HCT116 (cell line): ENCODE measurements at regions not wholly inside any gene's neighbourhood (a gene's known extent, or its start where the extent isn't known, plus 50 kb on each side); places are given as distances from the start of the nearest gene placed in this dataset.

Experiments used
- ATAC-seq: fragments of 200-7000 bp; cut with Tn5 transposase; 2 replicates; pipeline ENCODE4 v1.9.1; 2020; ENCODE audit warnings: mild to moderate bottlenecking, moderate library complexity
- BruUV-seq: library from RNA; stranded (reverse); fragments of 400-500 nt; replicated peaks from 2 replicates; lab custom pipeline; 2021; lab: Mats Ljungman, UMichigan
- CTCF ChIA-PET: fragments of 300-600 bp; sonication (Branson Sonifier 250); formaldehyde crosslinking; loops from one replicate; lab custom pipeline; 2021; ENCODE audit warnings: antibody characterized with exemption; lab: Charles Lee
- POLR2A ChIA-PET: fragments of 300-600, 350-600 bp; sonication (Branson Sonifier 250); formaldehyde crosslinking; loops from one replicate; lab custom pipeline; 2021; ENCODE audit warnings: antibody characterized with exemption; lab: Charles Lee
- RAD21 ChIA-PET, 2 experiments: fragments of 300-600 bp; sonication (Branson Sonifier 250); formaldehyde crosslinking; loops; one replicate each; lab custom pipeline; 2023; ENCODE audit warnings: low total read pairs in 2 of 2; ENCODE audit not compliant: uncharacterized antibody in 2 of 2, unreplicated experiment in 2 of 2, low non-redundant PET in 1 of 2; lab: Charles Lee
- DNase-seq: peaks from one replicate; pipeline ENCODE4 v3.0.0-alpha.2; 2010; ENCODE audit warnings: low read depth, low spot score
- H2AFZ ChIP-seq: fragments of 200-600 bp; shearing (Covaris generic), sonication (generic); 2 replicates; pipeline ENCODE4 v1.6.1; 2017; ENCODE audit warnings: low read depth, mixed run types, mixed read lengths, antibody characterized with exemption, low read length; ENCODE audit not compliant: poor library complexity, severe bottlenecking
- H3K27ac ChIP-seq: 2 replicates; pipeline ENCODE4 v1.5.1; 2012; ENCODE audit warnings: low read depth, low read length
- H3K27me3 ChIP-seq: fragments of 200-600 bp; sonication (generic); 2 replicates; pipeline ENCODE4 v1.6.1; 2016; ENCODE audit warnings: mixed run types, low read length, mixed read lengths; ENCODE audit not compliant: insufficient read depth
- H3K36me3 ChIP-seq, 2 experiments: fragments of 200-500 bp in 1 of 2; fragments of 200-600 bp in 1 of 2; sonication (Bioruptor generic) in 1 of 2; sonication (generic) in 1 of 2; 2 replicates each; pipeline versions ENCODE4 v1.5.1 to v1.6.1; 2014 to 2016; ENCODE audit warnings: low read length in 2 of 2, inconsistent platforms in 1 of 2, mixed read lengths in 1 of 2, mixed run types in 1 of 2; ENCODE audit not compliant: insufficient read depth in 2 of 2, control insufficient read depth in 1 of 2
- H3K4me1 ChIP-seq, 2 experiments: fragments of 200-600 bp in 1 of 2; sonication (generic) in 1 of 2; 2 replicates each; pipeline versions ENCODE4 v1.5.1 to v1.6.1; 2012 to 2017; ENCODE audit warnings: low read length in 2 of 2, inconsistent platforms in 1 of 2, mild to moderate bottlenecking in 1 of 2, mixed read lengths in 1 of 2, mixed run types in 1 of 2, moderate library complexity in 1 of 2; ENCODE audit not compliant: insufficient read depth in 2 of 2, control insufficient read depth in 1 of 2
- H3K4me2 ChIP-seq: fragments of 200-600 bp; sonication (generic); 2 replicates; pipeline ENCODE4 v1.6.1; 2017; ENCODE audit warnings: mixed run types, low read length, mixed read lengths
- H3K4me3 ChIP-seq, 2 experiments: fragments of 200-600 bp in 1 of 2; sonication (generic) in 1 of 2; replicated peaks in 1 of 2; 2 replicates each; pipeline ENCODE4 v1.5.1; 2011 to 2016; ENCODE audit warnings: low read length in 2 of 2, control low read depth in 1 of 2, low read depth in 1 of 2, mild to moderate bottlenecking in 1 of 2, mixed read lengths in 1 of 2, mixed run types in 1 of 2
- H3K79me2 ChIP-seq: fragments of 200-600 bp; sonication (generic); 2 replicates; pipeline ENCODE4 v1.6.1; 2017; ENCODE audit warnings: mild to moderate bottlenecking, mixed run types, low read length, moderate library complexity, mixed read lengths; ENCODE audit not compliant: insufficient read depth
- H3K9ac ChIP-seq: fragments of 200-600 bp; sonication (generic); 2 replicates; pipeline ENCODE4 v1.6.1; 2016; ENCODE audit warnings: low read length, mixed read lengths
- H3K9me2 ChIP-seq: fragments of 200-600 bp; sonication (generic), shearing (Covaris generic); 2 replicates; pipeline ENCODE4 v1.6.1; 2017; ENCODE audit warnings: mixed run types, mild to moderate bottlenecking, moderate library complexity; ENCODE audit not compliant: insufficient read depth
- H3K9me3 ChIP-seq, 2 experiments: fragments of 200-500 bp in 1 of 2; fragments of 200-600 bp in 1 of 2; sonication (Bioruptor generic) in 1 of 2; sonication (generic) in 1 of 2; 2 replicates each; pipeline ENCODE4 v1.6.1; 2014 to 2017; ENCODE audit warnings: low read length in 2 of 2, mixed read lengths in 2 of 2, inconsistent platforms in 1 of 2, low read depth in 1 of 2, mild to moderate bottlenecking in 1 of 2, mixed run types in 1 of 2, moderate library complexity in 1 of 2; ENCODE audit not compliant: control insufficient read depth in 1 of 2, insufficient read depth in 1 of 2
- H4K20me1 ChIP-seq: fragments of 200-600 bp; sonication (generic), shearing (Covaris generic); 2 replicates; pipeline ENCODE4 v1.6.1; 2017; ENCODE audit warnings: mixed run types, mild to moderate bottlenecking, moderate library complexity; ENCODE audit not compliant: insufficient read depth
- CBX3 ChIP-seq: IDR thresholded peaks from 2 replicates; pipeline ENCODE4 v1.6.1; 2012; ENCODE audit warnings: low read depth
- ELF1 ChIP-seq: IDR thresholded peaks from 2 replicates; pipeline ENCODE4 v1.6.1; 2012; ENCODE audit warnings: low read depth, borderline replicate concordance
- EZH2 ChIP-seq: fragments of 200-600 bp; sonication (generic); IDR thresholded peaks from 2 replicates; pipeline ENCODE4 v1.6.1; 2017; ENCODE audit warnings: antibody characterized with exemption, mixed run types
- EZH2phosphoT487 ChIP-seq: fragments of 200-600 bp; IDR thresholded peaks from 2 replicates; pipeline ENCODE4 v1.6.1; 2018; ENCODE audit warnings: antibody characterized with exemption, borderline replicate concordance
- FOSL1 ChIP-seq: IDR thresholded peaks from 2 replicates; pipeline ENCODE4 v1.6.1; 2012; ENCODE audit warnings: low read depth
- JUND ChIP-seq: IDR thresholded peaks from 2 replicates; pipeline ENCODE4 v1.6.1; 2012
- POLR2A ChIP-seq: IDR thresholded peaks from 2 replicates; pipeline ENCODE4 v1.7.0; 2011; ENCODE audit warnings: borderline replicate concordance; ENCODE audit not compliant: insufficient read depth, insufficient read length; ENCODE audit errors: extremely low read depth
- POLR2AphosphoS5 ChIP-seq: IDR thresholded peaks from 2 replicates; pipeline ENCODE4 v1.6.1; 2011; ENCODE audit warnings: mild to moderate bottlenecking, low read depth, low read length, moderate library complexity
- RAD21 ChIP-seq: IDR thresholded peaks from 2 replicates; pipeline ENCODE4 v1.6.1; 2012; ENCODE audit warnings: low read depth, mild to moderate bottlenecking
- SIN3A ChIP-seq: IDR thresholded peaks from 2 replicates; pipeline ENCODE4 v1.6.1; 2012; ENCODE audit warnings: low read depth
- SP1 ChIP-seq: IDR thresholded peaks from 2 replicates; pipeline ENCODE4 v1.6.1; 2012; ENCODE audit warnings: low read depth
- SRF ChIP-seq: IDR thresholded peaks from 2 replicates; pipeline ENCODE4 v1.6.1; 2012; ENCODE audit warnings: low read depth
- TCF7L2 ChIP-seq: IDR thresholded peaks from 2 replicates; pipeline ENCODE4 v1.7.0; 2011; ENCODE audit warnings: borderline replicate concordance, inconsistent platforms; ENCODE audit not compliant: insufficient read depth, insufficient read length; ENCODE audit errors: extremely low read depth
- YY1 ChIP-seq: IDR thresholded peaks from 2 replicates; pipeline ENCODE4 v1.6.1; 2011; ENCODE audit warnings: low read length, low read depth, moderate library complexity, mild to moderate bottlenecking; ENCODE audit not compliant: insufficient replicate concordance; ENCODE audit errors: extremely low read depth
- ZFX ChIP-seq: fragments of 450-650 bp; IDR thresholded peaks from 2 replicates; pipeline ENCODE4 v1.6.1; 2017
- ZNF274 ChIP-seq: fragments of 200-500 bp; sonication (Bioruptor generic); IDR thresholded peaks from 2 replicates; pipeline ENCODE4 v1.6.1; 2014; ENCODE audit warnings: mild to moderate bottlenecking, low read depth, low read length, inconsistent platforms
- intact Hi-C: fragments of 100-400 bp; cut with micrococcal nuclease; formaldehyde crosslinking; loops from 2 replicates; pipeline ENCODE4 v1.10.0; 2022
- TF ChIP-seq, protein P1 (sequence below): IDR thresholded peaks from 2 replicates; pipeline ENCODE4 v1.6.1; 2011; ENCODE audit warnings: mild to moderate bottlenecking, low read length, moderate library complexity; ENCODE audit not compliant: insufficient replicate concordance; ENCODE audit errors: extremely low read depth
- TF ChIP-seq, protein P2 (sequence below): IDR thresholded peaks from 2 replicates; pipeline ENCODE4 v1.6.1; 2012
- TF ChIP-seq, protein P3 (sequence below): IDR thresholded peaks from 2 replicates; pipeline ENCODE4 v1.6.1; 2012; ENCODE audit warnings: low read depth

DNA sequence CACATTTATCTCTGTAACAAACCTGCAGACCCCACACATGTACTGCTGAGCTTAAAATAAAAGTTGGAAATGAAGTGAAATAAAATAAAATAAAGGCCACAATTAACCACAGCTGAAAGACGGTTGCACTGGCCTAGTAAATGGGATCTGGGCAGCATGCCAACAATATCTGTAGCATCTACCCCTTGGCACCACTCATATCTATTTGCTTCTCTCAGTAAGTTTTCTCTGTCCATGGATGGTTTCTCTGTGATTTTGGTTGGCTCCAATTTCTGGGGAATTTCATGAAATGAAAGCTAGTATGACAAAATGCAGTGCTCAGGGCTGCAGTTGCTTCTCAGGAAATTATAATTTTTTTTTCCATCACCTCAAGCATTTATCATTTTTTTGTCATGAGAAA, 172.0 kb upstream of the IL15 start:
- Histone ChIP-seq H2AFZ (no peak overlapping the region), H3K4me1 (peaks cover 0 to 5% of the 10 kb centered on the region in 2 experiments; a peak in 2 of 4 replicates), H3K27ac (no peak overlapping the region), H3K36me3 (no peaks in the 10 kb centered on the region), H3K9ac (no peak overlapping the region), H3K27me3 (no peaks in the 10 kb centered on the region), H3K9me3 (no peaks in the 10 kb centered on the region), H3K4me3 (no peak overlapping the region), H4K20me1 (no peaks in the 10 kb centered on the region), H3K4me2 (no peak overlapping the region), H3K9me2 (0 out of 2 replicates have a peak, but pooled peaks cover 6% of the 10 kb centered on the region), H3K79me2 (no peaks in the 10 kb centered on the region)
- ChIA-PET POLR2A (no interaction called here), CTCF (no interaction called here), RAD21 (no interaction called here)
- ATAC-seq (no peak), DNase-seq (no peak)
- no TSS peak for BruUV-seq
- intact Hi-C loops, result no loop called here
- no peak for TF ChIP-seq POLR2A
- no peak for TF ChIP-seq EZH2phosphoT487
- TF ChIP-seq EZH2, result no peak
- TF ChIP-seq RAD21, result no peak
- TF ChIP-seq SRF, result no peak
- TF ChIP-seq, protein P1, sequence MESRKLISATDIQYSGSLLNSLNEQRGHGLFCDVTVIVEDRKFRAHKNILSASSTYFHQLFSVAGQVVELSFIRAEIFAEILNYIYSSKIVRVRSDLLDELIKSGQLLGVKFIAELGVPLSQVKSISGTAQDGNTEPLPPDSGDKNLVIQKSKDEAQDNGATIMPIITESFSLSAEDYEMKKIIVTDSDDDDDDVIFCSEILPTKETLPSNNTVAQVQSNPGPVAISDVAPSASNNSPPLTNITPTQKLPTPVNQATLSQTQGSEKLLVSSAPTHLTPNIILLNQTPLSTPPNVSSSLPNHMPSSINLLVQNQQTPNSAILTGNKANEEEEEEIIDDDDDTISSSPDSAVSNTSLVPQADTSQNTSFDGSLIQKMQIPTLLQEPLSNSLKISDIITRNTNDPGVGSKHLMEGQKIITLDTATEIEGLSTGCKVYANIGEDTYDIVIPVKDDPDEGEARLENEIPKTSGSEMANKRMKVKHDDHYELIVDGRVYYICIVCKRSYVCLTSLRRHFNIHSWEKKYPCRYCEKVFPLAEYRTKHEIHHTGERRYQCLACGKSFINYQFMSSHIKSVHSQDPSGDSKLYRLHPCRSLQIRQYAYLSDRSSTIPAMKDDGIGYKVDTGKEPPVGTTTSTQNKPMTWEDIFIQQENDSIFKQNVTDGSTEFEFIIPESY, result no peak
- TF ChIP-seq FOSL1, result no peak
- TF ChIP-seq, protein P2, sequence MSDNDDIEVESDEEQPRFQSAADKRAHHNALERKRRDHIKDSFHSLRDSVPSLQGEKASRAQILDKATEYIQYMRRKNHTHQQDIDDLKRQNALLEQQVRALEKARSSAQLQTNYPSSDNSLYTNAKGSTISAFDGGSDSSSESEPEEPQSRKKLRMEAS, result no peak
- TF ChIP-seq YY1, result no peak
- TF ChIP-seq JUND, result no peak
- no peak for TF ChIP-seq CBX3
- no peak for TF ChIP-seq ELF1
- TF ChIP-seq ZFX, result no peak
- TF ChIP-seq SP1, result no peak
- no peak for TF ChIP-seq POLR2AphosphoS5
- no peak for TF ChIP-seq TCF7L2
- TF ChIP-seq SIN3A, result no peak
- TF ChIP-seq ZNF274, result no peak
- TF ChIP-seq, protein P3, sequence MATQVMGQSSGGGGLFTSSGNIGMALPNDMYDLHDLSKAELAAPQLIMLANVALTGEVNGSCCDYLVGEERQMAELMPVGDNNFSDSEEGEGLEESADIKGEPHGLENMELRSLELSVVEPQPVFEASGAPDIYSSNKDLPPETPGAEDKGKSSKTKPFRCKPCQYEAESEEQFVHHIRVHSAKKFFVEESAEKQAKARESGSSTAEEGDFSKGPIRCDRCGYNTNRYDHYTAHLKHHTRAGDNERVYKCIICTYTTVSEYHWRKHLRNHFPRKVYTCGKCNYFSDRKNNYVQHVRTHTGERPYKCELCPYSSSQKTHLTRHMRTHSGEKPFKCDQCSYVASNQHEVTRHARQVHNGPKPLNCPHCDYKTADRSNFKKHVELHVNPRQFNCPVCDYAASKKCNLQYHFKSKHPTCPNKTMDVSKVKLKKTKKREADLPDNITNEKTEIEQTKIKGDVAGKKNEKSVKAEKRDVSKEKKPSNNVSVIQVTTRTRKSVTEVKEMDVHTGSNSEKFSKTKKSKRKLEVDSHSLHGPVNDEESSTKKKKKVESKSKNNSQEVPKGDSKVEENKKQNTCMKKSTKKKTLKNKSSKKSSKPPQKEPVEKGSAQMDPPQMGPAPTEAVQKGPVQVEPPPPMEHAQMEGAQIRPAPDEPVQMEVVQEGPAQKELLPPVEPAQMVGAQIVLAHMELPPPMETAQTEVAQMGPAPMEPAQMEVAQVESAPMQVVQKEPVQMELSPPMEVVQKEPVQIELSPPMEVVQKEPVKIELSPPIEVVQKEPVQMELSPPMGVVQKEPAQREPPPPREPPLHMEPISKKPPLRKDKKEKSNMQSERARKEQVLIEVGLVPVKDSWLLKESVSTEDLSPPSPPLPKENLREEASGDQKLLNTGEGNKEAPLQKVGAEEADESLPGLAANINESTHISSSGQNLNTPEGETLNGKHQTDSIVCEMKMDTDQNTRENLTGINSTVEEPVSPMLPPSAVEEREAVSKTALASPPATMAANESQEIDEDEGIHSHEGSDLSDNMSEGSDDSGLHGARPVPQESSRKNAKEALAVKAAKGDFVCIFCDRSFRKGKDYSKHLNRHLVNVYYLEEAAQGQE, result no peak
